Bronchial epithelial cell (primary cell): ENCODE measurements at regions not wholly inside any gene's neighbourhood (a gene's known extent, or its start where the extent isn't known, plus 50 kb on each side); places are given as distances from the start of the nearest gene placed in this dataset.
"Not testable (repeated sequence)": the region's sequence is repeated elsewhere in the genome, so short reads cannot be mapped to it uniquely, and the experiment has no call there.

ENCODE experiments used
- DNase-seq: peaks from one replicate; pipeline ENCODE4 v3.0.0-alpha.2; 2010; ENCODE audit warnings: low read depth
- FAIRE-seq: peaks from 2 replicates; lab custom pipeline; 2011; peaks lifted over from hg19 to GRCh38; lab: Jason Lieb, UNC
- H3K27me3 ChIP-seq: 2 replicates; pipeline ENCODE4 v1.5.1; 2011; ENCODE audit warnings: low read length; ENCODE audit not compliant: control insufficient read depth, insufficient read depth
- H3K36me3 ChIP-seq: 2 replicates; pipeline ENCODE4 v1.5.1; 2011; ENCODE audit warnings: low read length; ENCODE audit not compliant: control insufficient read depth, insufficient read depth
- H3K4me3 ChIP-seq: 2 replicates; pipeline ENCODE4 v1.5.1; 2011; ENCODE audit warnings: mild to moderate bottlenecking, low read depth, low read length, control low read depth
- TF ChIP-seq, protein P1 (sequence below): IDR thresholded peaks from 2 replicates; pipeline ENCODE4 v1.5.1; 2011; ENCODE audit warnings: mild to moderate bottlenecking, moderate library complexity, low read length, control low read depth, inconsistent platforms; ENCODE audit not compliant: insufficient read depth, severe bottlenecking

DNA sequence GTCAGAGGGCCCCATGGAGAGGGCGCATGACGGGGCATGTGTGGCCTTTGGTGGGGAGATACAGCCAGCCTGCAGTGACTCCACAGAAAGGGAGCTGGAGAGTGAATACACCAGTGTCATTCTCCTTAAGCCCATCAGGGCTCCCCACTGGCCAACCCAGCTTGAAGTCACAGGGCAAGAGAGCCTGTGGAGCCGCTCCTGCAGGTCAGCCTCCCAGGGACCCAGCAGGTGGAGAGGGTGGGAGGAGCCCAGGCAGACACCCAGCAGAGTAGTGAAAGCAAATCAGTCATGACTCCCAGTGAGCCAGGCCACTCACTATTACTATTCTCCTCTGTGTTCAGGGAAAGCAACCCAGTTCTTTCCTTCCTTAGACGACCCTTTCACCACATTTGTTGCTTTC is 110.0 kb upstream of the CPM start:
- TF ChIP-seq, protein P1, sequence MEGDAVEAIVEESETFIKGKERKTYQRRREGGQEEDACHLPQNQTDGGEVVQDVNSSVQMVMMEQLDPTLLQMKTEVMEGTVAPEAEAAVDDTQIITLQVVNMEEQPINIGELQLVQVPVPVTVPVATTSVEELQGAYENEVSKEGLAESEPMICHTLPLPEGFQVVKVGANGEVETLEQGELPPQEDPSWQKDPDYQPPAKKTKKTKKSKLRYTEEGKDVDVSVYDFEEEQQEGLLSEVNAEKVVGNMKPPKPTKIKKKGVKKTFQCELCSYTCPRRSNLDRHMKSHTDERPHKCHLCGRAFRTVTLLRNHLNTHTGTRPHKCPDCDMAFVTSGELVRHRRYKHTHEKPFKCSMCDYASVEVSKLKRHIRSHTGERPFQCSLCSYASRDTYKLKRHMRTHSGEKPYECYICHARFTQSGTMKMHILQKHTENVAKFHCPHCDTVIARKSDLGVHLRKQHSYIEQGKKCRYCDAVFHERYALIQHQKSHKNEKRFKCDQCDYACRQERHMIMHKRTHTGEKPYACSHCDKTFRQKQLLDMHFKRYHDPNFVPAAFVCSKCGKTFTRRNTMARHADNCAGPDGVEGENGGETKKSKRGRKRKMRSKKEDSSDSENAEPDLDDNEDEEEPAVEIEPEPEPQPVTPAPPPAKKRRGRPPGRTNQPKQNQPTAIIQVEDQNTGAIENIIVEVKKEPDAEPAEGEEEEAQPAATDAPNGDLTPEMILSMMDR, result no peak
- no peaks in the 10 kb centered on the region for H3K27me3 ChIP-seq
- FAIRE-seq (no peak), DNase-seq (no peak)
- H3K4me3 ChIP-seq, result no peak overlapping the region
- no peaks in the 10 kb centered on the region for H3K36me3 ChIP-seq

DNA sequence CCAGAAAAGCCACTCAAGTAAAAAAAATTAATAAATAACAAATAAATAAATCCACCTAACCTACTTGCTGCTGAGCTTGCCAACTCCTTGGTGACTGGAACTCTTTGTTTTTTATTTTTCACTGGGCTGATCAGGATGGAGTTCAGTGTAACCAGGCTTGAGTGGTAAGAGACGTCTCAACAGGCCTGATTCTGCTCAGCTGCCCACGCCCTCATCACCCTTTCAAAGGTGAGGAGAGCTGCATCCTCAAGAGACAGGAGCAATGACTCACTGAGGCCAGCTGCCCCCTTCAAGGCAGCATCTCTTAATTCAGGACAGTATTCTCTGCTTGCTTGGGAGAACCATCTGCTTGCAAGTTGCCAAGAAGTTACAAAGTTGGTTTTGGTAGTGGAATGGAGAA is 111.9 kb upstream of the CPM start:
- FAIRE-seq (no peak), DNase-seq (peak; percentile 83)
- H3K4me3 ChIP-seq, result no peak overlapping the region
- TF ChIP-seq, protein P1, result no peak
- H3K27me3 ChIP-seq, result no peaks in the 10 kb centered on the region
- H3K36me3 ChIP-seq, result no peaks in the 10 kb centered on the region

DNA sequence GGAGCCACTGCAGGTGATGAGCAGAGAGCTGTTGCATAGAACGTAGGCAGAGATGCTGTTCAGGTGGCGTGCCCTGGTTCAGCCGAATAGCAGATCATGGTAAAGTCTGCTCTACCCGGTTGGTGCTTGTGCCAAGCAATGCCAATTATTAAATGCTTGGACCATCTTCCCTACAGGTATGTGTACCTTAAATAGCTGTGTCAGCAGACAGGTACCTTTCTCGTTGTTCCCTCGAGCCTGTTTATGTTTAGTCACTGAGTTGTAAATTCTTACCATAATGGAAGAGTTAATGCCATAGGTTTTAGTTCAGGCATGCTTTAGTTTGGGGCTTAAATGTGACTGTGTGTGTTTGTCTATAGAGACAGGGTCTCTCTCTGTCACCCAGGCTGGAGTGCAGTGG is 112.5 kb upstream of the CPM start:
- DNase-seq (no peak), FAIRE-seq (peak; percentile 23)
- TF ChIP-seq, protein P1, result no peak
- no peak overlapping the region for H3K4me3 ChIP-seq
- no peaks in the 10 kb centered on the region for H3K36me3 ChIP-seq
- H3K27me3 ChIP-seq, result no peaks in the 10 kb centered on the region

DNA sequence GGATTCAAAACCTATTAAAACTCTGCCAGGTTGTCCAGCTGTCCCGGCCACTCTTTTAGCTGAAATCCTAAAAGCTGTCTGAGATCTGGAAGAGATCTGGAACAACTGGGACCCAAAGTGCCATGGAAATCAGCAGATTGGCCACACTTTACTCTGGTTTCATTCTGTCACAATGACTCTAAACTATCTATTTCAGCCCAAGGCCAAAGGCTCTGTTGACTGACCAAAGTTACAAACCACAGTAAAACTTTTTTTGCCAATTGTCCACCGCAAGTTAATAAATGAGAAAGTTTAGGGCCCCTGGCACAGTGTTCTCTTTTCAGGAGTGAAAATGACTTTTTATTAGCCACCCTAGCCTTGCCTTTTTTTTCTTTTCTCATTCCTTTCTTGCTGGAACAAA is 113.4 kb upstream of the CPM start:
- DNase-seq (no peak), FAIRE-seq (no peak)
- no peak overlapping the region for H3K4me3 ChIP-seq
- H3K27me3 ChIP-seq, result no peaks in the 10 kb centered on the region
- H3K36me3 ChIP-seq, result no peaks in the 10 kb centered on the region
- TF ChIP-seq, protein P1, result no peak

DNA sequence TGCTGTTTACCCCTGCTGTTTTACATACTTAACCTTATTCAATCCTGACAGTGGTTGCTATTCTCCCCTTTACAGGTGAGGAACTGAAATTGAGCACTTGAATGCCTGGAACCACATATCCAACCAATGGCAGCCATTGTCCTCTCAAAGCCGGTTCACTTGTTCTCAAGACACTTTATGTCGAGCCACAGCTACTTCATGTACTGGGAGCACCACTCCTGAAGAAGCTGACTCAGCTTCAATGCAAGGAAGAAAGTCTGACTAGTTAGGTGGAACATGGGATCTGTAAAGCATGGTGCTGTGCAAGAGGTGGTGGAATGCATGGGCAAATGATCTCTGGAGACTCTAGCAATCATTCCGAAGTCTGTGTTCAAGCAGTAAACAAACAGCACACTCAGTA is 113.9 kb upstream of the CPM start:
- Histone ChIP-seq H3K4me3 (no peak overlapping the region), H3K27me3 (no peaks in the 10 kb centered on the region), H3K36me3 (no peaks in the 10 kb centered on the region)
- FAIRE-seq (no peak), DNase-seq (no peak)
- TF ChIP-seq, protein P1, result no peak

DNA sequence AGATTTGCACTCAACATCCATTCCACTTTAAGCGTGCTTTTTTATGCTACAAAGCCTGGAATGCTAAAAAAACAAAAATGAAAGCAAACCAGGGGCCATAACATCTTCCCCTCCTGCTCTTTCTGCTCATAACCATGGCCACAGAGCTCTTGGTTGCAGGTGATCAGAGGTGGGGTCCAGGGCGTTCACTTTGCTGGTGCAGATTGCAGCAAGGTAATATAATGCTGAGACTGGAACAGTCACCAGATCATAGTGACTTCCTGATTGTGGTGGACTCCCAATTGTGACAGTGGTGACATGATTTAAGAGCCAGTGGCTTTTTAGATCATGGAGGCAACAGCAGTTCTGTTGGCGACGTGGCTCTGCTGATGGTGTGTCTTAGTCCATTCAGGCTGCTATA is 115.0 kb upstream of the CPM start:
- TF ChIP-seq, protein P1, result no peak
- H3K27me3 ChIP-seq, result no peaks in the 10 kb centered on the region
- H3K4me3 ChIP-seq, result no peak overlapping the region
- FAIRE-seq, result no peak
- no peak for DNase-seq
- no peaks in the 10 kb centered on the region for H3K36me3 ChIP-seq

DNA sequence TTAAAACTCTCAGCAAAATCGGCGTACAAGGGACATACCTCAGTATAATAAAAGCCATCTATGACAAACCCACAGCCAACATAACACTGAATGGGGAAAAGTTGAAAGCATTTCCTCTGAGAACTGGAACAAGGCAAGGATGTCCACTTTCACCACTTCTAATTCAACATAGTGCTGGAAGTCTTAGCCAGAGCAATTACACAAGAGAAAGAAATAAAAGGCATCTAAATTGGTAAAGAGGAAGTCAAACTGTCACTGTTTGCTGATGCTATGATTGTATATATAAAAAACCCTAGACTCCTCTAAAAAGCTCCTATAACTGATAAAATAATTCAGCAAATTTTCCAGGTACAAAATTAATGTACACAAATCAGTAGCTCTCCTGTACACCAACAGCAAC is 116.9 kb upstream of the CPM start:
- not testable (repeated sequence) for H3K27me3 ChIP-seq, DNase-seq, H3K36me3 ChIP-seq, H3K4me3 ChIP-seq, FAIRE-seq
